Pancreas (tissue), 10 donors: ENCODE measurements at regions not wholly inside any gene's neighbourhood (a gene's known extent, or its start where the extent isn't known, plus 50 kb on each side); places are given as distances from the start of the nearest gene placed in this dataset.

Experiments
- ATAC-seq, 4 donors: fragments of 200-7000 bp; cut with Tn5 transposase; one replicate each; pipeline versions ENCODE4 v1.8.0 to v1.9.1; 2020; ENCODE audit warnings: mild to moderate bottlenecking in 4 of 4, moderate library complexity in 4 of 4
- DNase-seq, 6 donors: peaks; one replicate each; pipeline ENCODE4 v3.0.0-alpha.2; 2020
- FAIRE-seq: peaks from 2 replicates; lab custom pipeline; 2012; peaks lifted over from hg19 to GRCh38; lab: Jason Lieb, UNC
- H3K27ac ChIP-seq, 4 donors: fragments of 200-600 bp; sonication (generic); 1 replicate in 3 of 4; 2 replicates in 1 of 4; pipeline versions ENCODE4 v1.5.0 to v1.8.0; 2020
- H3K27me3 ChIP-seq, 4 donors: fragments of 200-600 bp; one replicate each; pipeline ENCODE4 v1.8.0; 2021
- H3K36me3 ChIP-seq, 3 donors: fragments of 200-600 bp; sonication (generic) in 1 of 3; one replicate each; pipeline versions ENCODE4 v1.5.0 to v1.8.0; 2020 to 2021
- H3K4me1 ChIP-seq, 3 donors: fragments of 200-600 bp; one replicate each; pipeline ENCODE4 v1.8.0; 2021
- H3K4me3 ChIP-seq, 4 donors: fragments of 200-600 bp; sonication (generic) in 2 of 4; one replicate each; pipeline versions ENCODE4 v1.5.0 to v1.8.0; 2020 to 2021
- H3K9me3 ChIP-seq, 4 donors: fragments of 200-600 bp; one replicate each; pipeline ENCODE4 v1.8.0; 2021
- WGBS, 2 donors: extraction: QIAGEN DNeasy Blood & Tissue Kit; methylation state at CpG; one replicate each; pipeline ENCODE4 v1.1.7; 2013; 5-methylcytosine and 5-hydroxymethylcytosine counted together
- intact Hi-C, 3 donors: fragments of 100-400 bp; cut with DNase I; formaldehyde crosslinking; loops; one replicate each; pipeline versions ENCODE4 v1.11.1 to v1.14.2; 2022
- TF ChIP-seq, protein P1 (sequence below), 4 donors: fragments of 200-600 bp; sonication (generic) in 3 of 4; IDR thresholded peaks; one replicate each; pipeline versions ENCODE4 v1.5.0 to v1.8.0; 2021; ENCODE audit warnings: antibody characterized with exemption in 4 of 4
- donor health status: healthy with polysubstance abuse.
- donor health status: DM: no; HTN: no; CAD: no; lungs with moderate emphysema.
- donor health status: DM: no; HTN: no; CAD: no.
- donor health status: control.
- donor health status: control.
- donor health status: Bipolar disorder and iron deficiency.
- donor health status: DM: yes; HTN: yes; CAD: no.
- donor health status: DM: no; HTN: no; CAD: no.
- donor health status: DM: no; HTN: no; CAD: no.
- donor health status: DM: yes; HTN: yes; CAD: no.

DNA sequence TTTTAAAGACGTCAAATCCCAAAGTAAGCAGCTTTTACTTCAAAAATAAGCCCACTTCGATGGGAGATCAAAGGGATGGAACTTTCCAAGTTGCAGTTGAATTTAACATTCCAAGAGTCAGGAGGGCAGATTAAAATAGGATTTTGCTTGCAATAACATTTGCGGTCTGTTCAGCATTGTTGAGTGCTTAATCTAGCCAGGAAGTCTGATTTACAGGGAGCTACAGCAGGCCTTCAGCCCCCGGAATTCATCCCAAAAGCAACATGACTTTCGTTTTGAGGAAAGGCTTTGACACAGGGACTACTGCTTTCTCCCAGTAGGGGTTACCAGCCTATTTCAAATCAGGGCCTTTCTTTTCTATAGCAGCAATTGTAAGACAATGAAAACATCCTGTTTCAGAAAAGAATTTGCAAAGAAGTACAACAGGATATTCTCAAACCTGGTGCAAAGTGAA lies 279.6 kb upstream of the PITRM1 start:
- no peak for DNase-seq
- peak in 2 of 4 donors; percentile 68 to 73 for ATAC-seq
- Histone ChIP-seq H3K9me3 (no peaks in the 10 kb centered on the region), H3K4me1 (no peaks in the 10 kb centered on the region), H3K36me3 (no peaks in the 10 kb centered on the region), H3K27me3 (no peaks in the 10 kb centered on the region), H3K27ac (peak overlapping the region in 2 of 4 donors; percentile 31 to 35), H3K4me3 (no peak overlapping the region)
- TF ChIP-seq, protein P1, sequence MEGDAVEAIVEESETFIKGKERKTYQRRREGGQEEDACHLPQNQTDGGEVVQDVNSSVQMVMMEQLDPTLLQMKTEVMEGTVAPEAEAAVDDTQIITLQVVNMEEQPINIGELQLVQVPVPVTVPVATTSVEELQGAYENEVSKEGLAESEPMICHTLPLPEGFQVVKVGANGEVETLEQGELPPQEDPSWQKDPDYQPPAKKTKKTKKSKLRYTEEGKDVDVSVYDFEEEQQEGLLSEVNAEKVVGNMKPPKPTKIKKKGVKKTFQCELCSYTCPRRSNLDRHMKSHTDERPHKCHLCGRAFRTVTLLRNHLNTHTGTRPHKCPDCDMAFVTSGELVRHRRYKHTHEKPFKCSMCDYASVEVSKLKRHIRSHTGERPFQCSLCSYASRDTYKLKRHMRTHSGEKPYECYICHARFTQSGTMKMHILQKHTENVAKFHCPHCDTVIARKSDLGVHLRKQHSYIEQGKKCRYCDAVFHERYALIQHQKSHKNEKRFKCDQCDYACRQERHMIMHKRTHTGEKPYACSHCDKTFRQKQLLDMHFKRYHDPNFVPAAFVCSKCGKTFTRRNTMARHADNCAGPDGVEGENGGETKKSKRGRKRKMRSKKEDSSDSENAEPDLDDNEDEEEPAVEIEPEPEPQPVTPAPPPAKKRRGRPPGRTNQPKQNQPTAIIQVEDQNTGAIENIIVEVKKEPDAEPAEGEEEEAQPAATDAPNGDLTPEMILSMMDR (IDR thresholded peaks at IDR 0.05), result no peak
- intact Hi-C loops, result no loop called here
- no peak for FAIRE-seq
- 47 to 51% methylated on average over 5 of the region's 5 CpGs for WGBS, 2 donors

DNA sequence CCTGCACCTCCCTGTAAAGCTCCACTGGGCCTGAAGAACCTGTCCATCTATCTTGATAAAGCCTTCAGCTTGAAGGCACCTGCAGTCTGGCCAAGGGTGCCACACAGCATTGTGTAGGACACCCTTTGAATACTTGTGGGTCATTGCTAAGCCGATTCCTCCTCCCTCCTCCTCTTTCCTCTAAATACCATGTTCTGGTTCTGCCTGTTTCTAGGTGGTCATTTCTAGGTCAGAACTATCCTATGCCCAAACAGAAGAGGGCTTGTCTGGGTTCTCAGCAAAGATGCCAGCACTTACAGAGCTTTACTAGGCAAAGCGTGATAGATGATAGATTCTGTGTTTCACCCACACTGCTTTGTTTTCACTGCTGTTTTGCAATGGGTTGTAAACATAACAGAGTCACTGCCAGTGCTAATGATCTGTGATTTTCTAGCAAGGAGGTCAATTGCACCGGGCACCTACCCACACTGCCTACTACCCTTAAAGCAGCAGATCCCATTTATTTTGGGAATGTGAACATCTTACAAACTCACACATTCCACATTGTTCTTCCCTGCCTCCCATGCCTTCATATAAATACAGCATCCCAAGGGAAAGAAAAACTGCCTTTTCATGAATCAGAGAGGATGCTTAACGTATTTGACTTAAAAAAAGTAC lies 279.1 kb upstream of the PITRM1 start:
- ATAC-seq, result peak in 2 of 4 donors; percentile 11 to 25
- H3K27ac ChIP-seq, result peak overlapping the region in 2 of 4 donors; percentile 5 to 31
- no peaks in the 10 kb centered on the region for H3K4me1 ChIP-seq
- TF ChIP-seq, protein P1 (IDR thresholded peaks at IDR 0.05), result no peak
- 33 to 48% methylated on average over 4 of the region's 4 CpGs for WGBS, 2 donors
- H3K36me3 ChIP-seq, result no peaks in the 10 kb centered on the region
- intact Hi-C loops, result no loop called here
- DNase-seq, result no peak
- no peaks in the 10 kb centered on the region for H3K27me3 ChIP-seq
- no peak overlapping the region for H3K4me3 ChIP-seq
- no peaks in the 10 kb centered on the region for H3K9me3 ChIP-seq
- no peak for FAIRE-seq

DNA sequence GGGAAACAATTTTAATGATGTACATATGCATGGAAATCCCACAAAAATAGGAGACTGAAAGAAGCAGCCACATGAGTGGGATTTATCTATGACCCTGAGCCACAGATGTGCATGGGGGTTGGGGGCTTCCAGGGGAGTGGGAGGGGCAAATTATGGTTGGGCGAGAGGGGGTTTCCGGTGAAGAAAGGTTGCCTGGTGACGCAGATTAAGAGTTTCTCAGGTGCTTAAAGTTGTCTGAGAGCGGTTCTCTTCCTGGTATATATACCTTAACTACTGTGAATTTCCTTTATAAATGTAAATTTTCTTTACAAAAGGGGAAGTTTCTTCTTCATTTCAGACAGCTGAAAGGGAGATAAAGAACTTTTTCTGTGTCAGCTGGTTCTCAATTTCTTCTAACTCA lies 273.6 kb upstream of the PITRM1 start:
- Histone ChIP-seq H3K4me3 (no peak overlapping the region), H3K36me3 (no peaks in the 10 kb centered on the region), H3K27me3 (no peaks in the 10 kb centered on the region), H3K9me3 (no peaks in the 10 kb centered on the region), H3K4me1 (no peaks in the 10 kb centered on the region), H3K27ac (no peak overlapping the region)
- FAIRE-seq, result no peak
- intact Hi-C loops, result no loop called here
- WGBS, 2 donors, result 71 to 80% methylated on average over 4 of the region's 4 CpGs
- DNase-seq, result no peak
- ATAC-seq, result no peak
- TF ChIP-seq, protein P1 (IDR thresholded peaks at IDR 0.05), result no peak

DNA sequence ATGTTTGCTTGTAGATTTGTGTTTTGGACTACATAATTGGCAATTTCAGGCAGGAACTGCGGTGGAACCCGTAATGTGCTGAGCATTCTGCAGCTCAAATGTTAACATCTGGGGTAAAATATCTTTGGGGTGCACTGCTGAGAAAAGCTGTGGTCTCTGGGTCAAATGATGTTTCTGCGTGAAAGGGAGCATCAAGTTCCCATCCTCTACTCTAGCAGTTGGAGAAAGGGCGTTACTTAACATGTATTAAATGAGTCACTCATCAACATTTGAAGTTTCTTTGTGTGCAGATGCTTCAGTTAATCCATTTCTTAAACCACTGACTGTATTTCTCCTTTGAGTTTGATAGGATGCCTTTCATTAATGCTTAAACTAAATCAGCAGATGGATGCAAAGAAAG lies 273.1 kb upstream of the PITRM1 start:
- H3K4me3 ChIP-seq, result no peak overlapping the region
- no peaks in the 10 kb centered on the region for H3K36me3 ChIP-seq
- H3K27ac ChIP-seq, result no peak overlapping the region
- no peaks in the 10 kb centered on the region for H3K9me3 ChIP-seq
- intact Hi-C loops, result no loop called here
- ATAC-seq (no peak), DNase-seq (no peak), FAIRE-seq (no peak)
- H3K27me3 ChIP-seq, result no peaks in the 10 kb centered on the region
- TF ChIP-seq, protein P1 (IDR thresholded peaks at IDR 0.05), result no peak
- WGBS, 2 donors, result 79 to 88% methylated on average over 4 of the region's 4 CpGs
- H3K4me1 ChIP-seq, result no peaks in the 10 kb centered on the region

DNA sequence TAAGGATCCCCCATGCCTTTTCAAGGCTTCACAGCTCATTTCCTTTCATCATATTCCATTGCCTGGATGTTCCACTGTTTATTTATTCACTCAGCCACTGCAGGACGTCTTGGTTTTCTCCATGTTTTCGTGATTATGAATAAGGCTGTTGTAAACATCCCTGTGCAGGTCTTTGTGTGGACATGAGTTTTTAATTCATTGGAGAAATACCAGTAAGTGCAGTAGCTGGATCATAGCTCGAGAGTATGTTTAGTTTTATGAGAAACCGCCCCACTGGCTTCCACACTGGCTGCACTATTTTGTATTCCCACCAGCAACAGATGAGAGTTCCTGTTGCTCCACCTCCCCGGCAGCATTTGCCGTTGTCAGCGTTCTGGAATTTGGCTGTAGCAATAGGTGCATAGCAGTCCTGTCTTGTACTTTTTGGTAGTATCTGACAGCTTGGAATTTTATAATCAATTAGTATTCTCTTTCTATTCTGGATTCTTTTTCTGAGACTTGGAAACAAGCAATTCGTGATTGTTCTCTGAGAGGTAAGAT lies 269.9 kb upstream of the PITRM1 start:
- 71 to 76% methylated on average over 8 of the region's 8 CpGs for WGBS, 2 donors
- no peaks in the 10 kb centered on the region for H3K4me1 ChIP-seq
- H3K4me3 ChIP-seq, result no peak overlapping the region
- ATAC-seq (no peak), FAIRE-seq (no peak), DNase-seq (no peak)
- H3K9me3 ChIP-seq, result no peaks in the 10 kb centered on the region
- no peaks in the 10 kb centered on the region for H3K36me3 ChIP-seq
- TF ChIP-seq, protein P1 (IDR thresholded peaks at IDR 0.05), result no peak
- intact Hi-C loops, result no loop called here
- no peak overlapping the region for H3K27ac ChIP-seq
- no peaks in the 10 kb centered on the region for H3K27me3 ChIP-seq
